ENCODE measurements at regions not wholly inside any gene's neighbourhood (a gene's known extent, or its start where the extent isn't known, plus 50 kb on each side); places are given as distances from the start of the nearest gene placed in this dataset.

GRCh38 chr15:93477721-93478120 lies 388.7 kb upstream of the RGMA start:
- no peak for FAIRE-seq
- Histone ChIP-seq H3K27me3 (ENCODE audit: control insufficient read depth, insufficient read depth, low read length) (no peaks in the 10 kb centered on the region), H3K27ac (ENCODE audit: low read depth in 2 of 2, low read length in 2 of 2) (no peak overlapping the region), H3K4me3 (ENCODE audit: low read length in 3 of 3) (no peak overlapping the region), H3K36me3 (ENCODE audit: control insufficient read depth in 2 of 3, insufficient read depth in 3 of 3, low read length in 3 of 3) (no peaks in the 10 kb centered on the region), H3K9me3 (ENCODE audit: control insufficient read depth in 2 of 3, insufficient read depth in 1 of 3, low read length in 3 of 3) (no peaks in the 10 kb centered on the region), H3K4me1 (ENCODE audit: control insufficient read depth in 2 of 3, insufficient read depth in 2 of 3, low read depth in 1 of 3, low read length in 3 of 3) (no peaks in the 10 kb centered on the region), H3K9ac (ENCODE audit: low read length in 3 of 3) (no peak overlapping the region)
- intact Hi-C loops (cut with DNase I), result no loop called here
- TF ChIP-seq CTCF (IDR thresholded peaks at IDR 0.05; ENCODE audit: borderline replicate concordance, extremely low read depth, insufficient read depth), result no peak
- no peak for DNase-seq

GRCh38 chr15:93477188-93477587 lies 388.2 kb upstream of the RGMA start:
- DNase-seq, result no peak
- FAIRE-seq, result no peak
- Histone ChIP-seq H3K4me3 (ENCODE audit: low read length in 3 of 3) (no peak overlapping the region), H3K9me3 (ENCODE audit: control insufficient read depth in 2 of 3, insufficient read depth in 1 of 3, low read length in 3 of 3) (no peaks in the 10 kb centered on the region), H3K4me1 (ENCODE audit: control insufficient read depth in 2 of 3, insufficient read depth in 2 of 3, low read depth in 1 of 3, low read length in 3 of 3) (no peaks in the 10 kb centered on the region), H3K27ac (ENCODE audit: low read depth in 2 of 2, low read length in 2 of 2) (no peak overlapping the region), H3K9ac (ENCODE audit: low read length in 3 of 3) (no peak overlapping the region), H3K27me3 (ENCODE audit: control insufficient read depth, insufficient read depth, low read length) (no peaks in the 10 kb centered on the region), H3K36me3 (ENCODE audit: control insufficient read depth in 2 of 3, insufficient read depth in 3 of 3, low read length in 3 of 3) (no peaks in the 10 kb centered on the region)
- TF ChIP-seq CTCF (IDR thresholded peaks at IDR 0.05; ENCODE audit: borderline replicate concordance, extremely low read depth, insufficient read depth), result no peak
- intact Hi-C loops (cut with DNase I), result no loop called here

GRCh38 chr15:93476491-93477177 lies 387.6 kb upstream of the RGMA start:
- H3K9ac ChIP-seq (ENCODE audit: low read length in 3 of 3), result no peak overlapping the region
- no peak overlapping the region for H3K4me3 ChIP-seq (ENCODE audit: low read length in 3 of 3)
- no peaks in the 10 kb centered on the region for H3K9me3 ChIP-seq (ENCODE audit: control insufficient read depth in 2 of 3, insufficient read depth in 1 of 3, low read length in 3 of 3)
- FAIRE-seq, result no peak
- DNase-seq, result no peak
- H3K4me1 ChIP-seq (ENCODE audit: control insufficient read depth in 2 of 3, insufficient read depth in 2 of 3, low read depth in 1 of 3, low read length in 3 of 3), result no peaks in the 10 kb centered on the region
- no peak overlapping the region for H3K27ac ChIP-seq (ENCODE audit: low read depth in 2 of 2, low read length in 2 of 2)
- H3K27me3 ChIP-seq (ENCODE audit: control insufficient read depth, insufficient read depth, low read length), result no peaks in the 10 kb centered on the region
- intact Hi-C loops (cut with DNase I), result no loop called here
- no peak for TF ChIP-seq CTCF (IDR thresholded peaks at IDR 0.05; ENCODE audit: borderline replicate concordance, extremely low read depth, insufficient read depth)
- H3K36me3 ChIP-seq (ENCODE audit: control insufficient read depth in 2 of 3, insufficient read depth in 3 of 3, low read length in 3 of 3), result no peaks in the 10 kb centered on the region

- Histone ChIP-seq H3K4me3 (ENCODE audit: low read length in 3 of 3) (no peak overlapping the region), H3K4me1 (ENCODE audit: control insufficient read depth in 2 of 3, insufficient read depth in 2 of 3, low read depth in 1 of 3, low read length in 3 of 3) (no peaks in the 10 kb centered on the region), H3K27me3 (ENCODE audit: control insufficient read depth, insufficient read depth, low read length) (no peaks in the 10 kb centered on the region), H3K27ac (ENCODE audit: low read depth in 2 of 2, low read length in 2 of 2) (no peak overlapping the region), H3K36me3 (ENCODE audit: control insufficient read depth in 2 of 3, insufficient read depth in 3 of 3, low read length in 3 of 3) (no peaks in the 10 kb centered on the region), H3K9me3 (ENCODE audit: control insufficient read depth in 2 of 3, insufficient read depth in 1 of 3, low read length in 3 of 3) (no peaks in the 10 kb centered on the region), H3K9ac (ENCODE audit: low read length in 3 of 3) (no peak overlapping the region)
- FAIRE-seq (no peak), DNase-seq (no peak)
- no peak for TF ChIP-seq CTCF (IDR thresholded peaks at IDR 0.05; ENCODE audit: borderline replicate concordance, extremely low read depth, insufficient read depth)
- intact Hi-C loops (cut with DNase I), result no loop called here
These were observed 385.7 kb upstream of the RGMA start for GRCh38 chr15:93474728-93475127.

Measured in kidney (tissue), 13 donors.